ENCODE measurements at regions not wholly inside any gene's neighbourhood (a gene's known extent, or its start where the extent isn't known, plus 50 kb on each side); places are given as distances from the start of the nearest gene placed in this dataset.

DNA sequence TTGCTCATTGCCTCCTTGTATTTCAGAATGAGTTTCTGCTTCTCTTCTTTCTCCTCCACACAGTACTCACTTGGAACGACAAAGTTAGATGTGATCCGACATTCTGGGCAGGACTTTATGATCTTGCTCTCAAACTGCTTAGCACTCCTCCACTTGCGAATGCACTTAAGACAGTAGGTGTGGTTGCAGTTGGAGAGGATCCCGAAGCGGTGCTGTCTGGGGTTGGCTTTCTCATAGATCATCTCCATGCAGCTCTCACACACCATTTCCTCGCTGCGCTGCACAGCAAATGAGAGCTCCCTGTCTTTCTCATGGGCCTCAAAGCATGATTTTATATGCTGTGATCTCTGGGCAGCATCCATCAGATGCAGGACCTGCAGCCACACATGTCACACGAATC lies 245.7 kb downstream of the C12orf50 start:
- DNase-seq = no peak

- DNase-seq = no peak
These were observed 246.4 kb downstream of the C12orf50 start for GRCh38 chr12:87782838-87783237.

DNA sequence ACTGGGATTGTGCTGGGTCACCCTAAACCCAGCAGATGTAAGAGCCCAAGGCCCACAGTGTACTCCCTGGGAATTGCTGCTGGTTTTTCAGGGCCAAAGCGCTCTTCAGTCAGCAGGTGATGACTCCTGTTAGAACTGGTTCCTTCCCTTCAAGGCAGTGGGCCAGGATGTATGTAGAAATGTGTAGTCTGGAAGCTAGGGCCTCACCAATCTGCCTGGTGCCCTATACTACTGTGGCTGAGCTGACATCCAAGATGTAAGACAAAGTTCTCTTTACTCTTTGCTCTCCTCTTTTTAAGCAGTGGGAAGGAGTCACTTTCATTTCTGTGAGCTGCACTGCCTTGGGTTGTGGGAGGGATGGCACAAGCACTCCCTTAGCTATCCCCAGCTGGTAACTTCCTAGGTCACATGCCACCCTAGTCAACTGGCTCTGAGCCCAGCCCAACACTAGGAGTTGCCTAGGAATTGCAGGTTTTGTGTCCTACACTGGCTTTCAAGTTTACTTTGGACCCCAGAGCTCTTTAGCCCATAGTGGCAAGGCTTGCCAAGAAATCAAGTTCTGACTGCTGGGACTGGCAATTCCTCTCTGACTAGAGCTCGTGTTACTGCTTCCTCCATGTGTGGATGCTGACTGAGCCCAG lies 249.2 kb downstream of the C12orf50 start:
- no peak for DNase-seq

DNA sequence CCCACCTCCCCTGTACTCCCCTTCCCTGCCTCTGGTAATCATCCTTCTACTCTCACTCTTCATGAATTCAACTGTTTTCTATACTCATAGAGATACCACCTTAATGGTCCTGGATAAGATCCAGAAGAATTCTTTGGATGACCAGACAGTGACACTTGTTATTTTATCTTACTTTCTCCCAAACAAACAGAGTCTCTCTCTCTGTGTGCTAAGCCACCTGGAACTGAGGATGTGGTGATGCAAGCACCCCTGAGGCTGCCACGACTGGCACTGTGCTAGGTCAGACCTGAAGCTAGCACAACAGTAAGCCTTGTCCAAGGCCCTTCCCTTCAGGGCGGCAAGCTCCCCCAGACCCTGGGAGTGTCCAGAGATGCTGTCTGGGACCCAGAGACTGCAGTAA lies 250.2 kb downstream of the C12orf50 start:
- no peak for DNase-seq

- no peak for DNase-seq
These were observed 251.1 kb downstream of the C12orf50 start for GRCh38 chr12:87778065-87778464.

GRCh38 chr12:87775784-87776183 lies 253.4 kb downstream of the C12orf50 start:
- DNase-seq = no peak

GRCh38 chr12:87775051-87775450 lies 254.2 kb downstream of the C12orf50 start:
- DNase-seq = no peak

GRCh38 chr12:87772401-87772800 lies 256.8 kb downstream of the C12orf50 start:
- DNase-seq = no peak

- no peak for DNase-seq
These were observed 260.5 kb downstream of the C12orf50 start for GRCh38 chr12:87768501-87769287.

- DNase-seq = no peak
These were observed 263.2 kb downstream of the C12orf50 start for GRCh38 chr12:87766044-87766443.

- no peak for DNase-seq
These were observed 268.3 kb downstream of the C12orf50 start for GRCh38 chr12:87760943-87761342.

DNA sequence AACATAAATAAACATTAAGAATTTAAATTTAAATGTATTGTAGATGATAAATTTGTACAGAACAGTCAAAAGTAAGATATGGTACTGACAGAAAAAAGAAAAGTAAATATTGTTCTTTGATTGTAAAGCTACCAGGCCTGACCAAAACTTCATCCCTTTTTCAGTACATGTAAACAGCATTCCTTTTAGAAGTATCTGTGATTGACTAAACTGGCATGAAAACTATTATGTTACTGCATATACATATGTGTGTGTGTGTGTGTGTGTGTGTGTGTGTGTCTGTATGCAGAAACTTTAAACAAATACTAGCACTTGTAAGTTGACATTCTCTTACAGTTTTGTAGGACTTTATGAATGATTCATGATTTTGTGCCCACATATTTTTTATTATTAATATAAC lies 270.9 kb downstream of the C12orf50 start:
- DNase-seq = no peak

DNA sequence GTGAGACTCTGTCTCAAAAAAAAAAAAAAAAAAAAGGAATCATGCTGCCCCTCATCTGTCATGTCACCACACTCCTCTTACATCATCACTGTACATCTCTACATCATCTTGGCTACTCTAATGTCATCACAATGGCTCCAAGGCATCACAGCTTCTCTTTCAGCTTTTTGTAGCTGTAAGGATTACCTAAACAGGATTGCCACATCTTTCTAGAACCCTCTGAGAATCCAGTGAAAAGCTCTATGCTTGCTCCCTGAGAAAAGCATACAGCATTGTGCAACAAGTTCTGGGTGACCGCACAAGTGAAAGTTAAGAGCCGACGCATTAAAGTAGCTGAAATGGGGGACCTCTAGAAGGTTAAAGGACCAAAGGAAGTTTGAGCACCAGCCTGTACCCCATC lies 272.5 kb downstream of the C12orf50 start:
- no peak for DNase-seq

GRCh38 chr12:87756111-87756510 lies 273.1 kb downstream of the C12orf50 start:
- DNase-seq = no peak

DNA sequence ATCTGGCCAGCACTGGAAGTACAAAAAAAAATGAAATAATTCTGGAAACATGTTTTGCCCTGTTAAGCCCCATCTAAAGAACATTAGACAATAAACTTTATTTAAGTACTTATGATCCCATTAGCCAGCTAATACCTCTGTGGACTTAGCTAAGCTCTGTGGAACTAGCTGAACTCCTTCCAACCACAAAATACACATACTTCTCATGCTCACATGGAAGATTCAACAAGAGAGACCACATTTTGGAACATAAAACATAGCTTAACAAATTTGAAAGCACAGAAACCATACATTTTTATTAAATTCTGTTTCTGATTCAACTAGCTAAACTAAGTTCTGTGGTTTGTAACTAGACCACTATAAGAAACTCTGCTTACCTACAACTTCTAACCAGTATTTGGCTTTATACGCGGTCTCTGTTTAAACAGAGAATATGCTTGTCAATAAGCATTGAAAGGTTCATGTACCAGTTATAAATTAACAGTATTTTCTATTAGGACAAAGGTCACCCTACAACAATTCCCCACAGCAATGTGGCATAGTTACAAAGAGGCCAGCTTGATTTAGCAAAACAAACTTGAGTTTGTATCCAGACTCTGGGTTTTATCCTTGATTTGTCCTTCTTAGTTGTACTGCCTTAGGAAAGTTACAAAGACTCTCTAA lies 300.1 kb downstream of the C12orf50 start:
- no peak for DNase-seq

DNA sequence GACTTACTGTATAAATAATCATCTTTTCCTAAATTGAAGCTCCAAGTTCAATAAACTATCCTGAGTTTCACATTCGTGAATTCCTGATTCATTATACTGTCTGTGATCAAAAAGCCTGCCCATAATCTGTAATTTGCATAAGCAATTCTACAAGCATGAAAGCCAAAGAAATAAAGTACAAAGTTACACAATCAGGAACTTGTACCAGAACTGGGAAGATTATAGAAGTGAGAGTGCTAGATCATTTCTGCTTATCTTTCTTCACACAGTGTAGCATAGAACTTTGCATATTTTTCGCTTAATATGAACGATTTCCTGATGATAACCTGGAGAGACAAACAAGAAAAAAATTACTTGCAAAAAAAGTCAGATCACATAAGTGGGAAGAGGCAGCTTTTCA lies 308.2 kb downstream of the C12orf50 start:
- no peak for DNase-seq

- no peak for DNase-seq
These were observed 324.8 kb downstream of the C12orf50 start for GRCh38 chr12:87704374-87704773.

DNA sequence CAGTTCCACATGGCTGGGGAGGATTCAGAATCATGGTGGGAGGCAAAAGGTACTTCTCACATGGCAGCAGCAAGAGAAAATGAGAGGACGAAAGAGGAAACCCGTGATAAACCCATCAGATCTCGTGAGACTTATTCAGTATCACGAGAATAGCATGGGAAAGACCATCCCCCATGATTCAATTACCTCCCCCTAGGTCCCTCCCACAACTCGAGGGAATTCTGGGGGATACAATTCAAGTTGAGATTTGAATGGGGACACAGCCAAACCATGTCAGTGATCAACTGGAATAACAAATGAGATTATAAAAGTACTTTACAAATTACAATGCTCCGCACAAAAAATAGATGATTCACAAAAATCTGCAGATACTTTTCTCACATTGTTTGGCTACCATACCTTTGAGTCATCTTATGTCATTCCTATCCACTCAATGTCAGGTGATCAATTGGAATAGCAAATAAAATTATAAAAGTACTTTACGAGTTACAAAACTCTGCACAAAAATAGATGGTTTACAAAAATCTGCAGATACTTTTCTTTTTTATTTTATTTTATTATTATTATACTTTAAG lies 338.9 kb downstream of the C12orf50 start:
- DNase-seq = no peak

DNA sequence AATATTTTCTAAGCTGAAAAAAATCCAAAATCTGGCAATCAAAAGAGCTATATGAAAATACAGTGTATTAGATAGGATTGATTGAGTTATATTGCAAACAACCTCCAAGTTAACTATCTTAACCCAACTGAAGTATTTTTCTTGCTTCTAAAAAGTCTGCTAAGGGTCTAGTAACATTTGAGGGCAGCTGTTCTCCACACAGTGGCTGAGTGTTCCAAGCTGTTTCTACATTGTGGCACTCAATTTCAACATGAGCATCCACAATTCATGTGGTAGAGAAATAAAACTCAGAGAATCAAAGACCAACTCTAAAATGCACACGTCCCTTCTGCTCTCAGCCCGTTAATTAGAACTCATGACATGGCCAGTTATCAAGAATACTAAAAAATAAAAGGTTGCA lies 340.0 kb downstream of the C12orf50 start:
- no peak for DNase-seq

- no peak for DNase-seq
These were observed 341.8 kb downstream of the C12orf50 start for GRCh38 chr12:87687362-87687761.

- no peak for DNase-seq
These were observed 343.5 kb downstream of the C12orf50 start for GRCh38 chr12:87685696-87686095.

DNA sequence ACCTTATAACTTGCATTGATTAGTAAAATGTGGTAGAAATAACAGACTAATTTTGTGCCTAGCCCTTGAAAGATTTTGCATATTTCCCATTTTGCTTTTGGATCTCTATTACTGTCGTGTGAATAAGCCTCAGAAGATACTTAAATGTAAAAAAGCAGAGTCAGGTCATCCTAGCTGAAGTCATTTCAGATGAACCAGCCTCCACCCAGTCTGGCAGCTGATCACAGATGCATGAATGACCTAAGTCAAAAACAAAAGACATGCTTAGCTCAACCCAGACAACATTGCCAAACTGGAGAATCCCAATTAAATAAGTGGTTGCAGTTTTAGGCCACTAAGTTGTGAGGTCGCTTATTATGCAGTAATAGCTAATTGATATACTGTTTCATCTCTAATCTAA lies 349.9 kb downstream of the C12orf50 start:
- DNase-seq = no peak

DNA sequence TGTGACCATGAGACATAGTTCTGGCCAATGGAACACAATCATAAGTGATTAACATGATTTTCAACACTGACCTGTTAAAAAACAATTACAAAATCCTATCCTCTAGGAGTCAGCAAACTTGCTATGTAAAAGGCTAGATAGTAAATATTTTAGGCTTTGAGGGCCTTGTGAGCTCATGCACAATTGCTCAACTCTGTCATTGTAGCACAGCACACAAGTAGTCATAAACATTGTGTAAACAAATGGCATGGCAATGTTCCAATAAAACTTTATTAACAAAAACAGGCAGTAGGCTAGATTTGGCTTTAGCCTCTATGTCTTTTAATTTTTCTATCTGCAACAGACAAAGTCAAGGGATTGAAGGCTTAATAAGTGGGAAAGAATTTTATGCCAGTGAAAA lies 350.7 kb downstream of the C12orf50 start:
- DNase-seq = peak; percentile 42

DNA sequence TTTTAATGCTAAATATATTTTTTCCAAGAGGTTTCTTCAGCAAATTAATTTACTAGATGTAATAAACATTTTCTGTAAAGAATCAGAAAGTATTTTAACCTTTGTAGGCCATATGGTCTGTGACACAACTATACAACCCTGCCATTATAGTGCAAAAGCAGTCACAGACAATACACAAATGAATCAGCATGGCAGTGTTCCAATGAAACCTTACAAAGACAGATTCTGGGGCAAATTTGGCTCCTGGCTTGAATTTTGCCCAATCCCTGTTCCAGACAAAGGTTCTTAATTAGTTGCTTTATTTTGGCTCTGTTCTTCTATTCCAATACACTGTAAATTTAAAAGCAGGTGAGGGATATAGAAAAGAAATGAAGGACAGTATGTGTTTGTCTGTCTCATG lies 352.5 kb downstream of the C12orf50 start:
- DNase-seq = no peak

All from NCI-H774 (cell line).